GOT3 (cell line): ENCODE measurements at regions not wholly inside any gene's neighbourhood (a gene's known extent, or its start where the extent isn't known, plus 50 kb on each side); places are given as distances from the start of the nearest gene placed in this dataset.

Experiments
- DNase-seq: peaks from one replicate; lab custom pipeline; 2025; ENCODE audit warnings: mixed read lengths; lab: John Stamatoyannopoulos, UW

DNA sequence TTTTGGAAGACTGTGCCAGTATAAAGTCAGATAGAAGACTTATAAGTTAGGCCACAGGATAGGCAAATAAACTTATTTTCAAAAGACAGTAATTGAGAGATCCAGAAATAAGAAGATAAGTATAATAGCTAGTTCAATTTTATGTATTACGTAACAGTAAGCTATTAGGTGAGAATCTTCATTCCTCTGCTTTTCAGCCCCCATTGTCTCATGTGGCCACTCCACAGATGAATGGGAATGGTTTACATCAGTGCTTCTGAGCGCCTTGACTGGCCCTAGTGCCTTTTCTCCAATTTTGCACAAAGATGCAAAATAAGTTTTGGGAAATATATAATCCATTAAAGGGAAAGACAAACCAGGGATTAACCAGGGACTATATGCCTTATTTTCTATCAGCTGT is 550.5 kb downstream of the MMUT start:
- no peak for DNase-seq

DNA sequence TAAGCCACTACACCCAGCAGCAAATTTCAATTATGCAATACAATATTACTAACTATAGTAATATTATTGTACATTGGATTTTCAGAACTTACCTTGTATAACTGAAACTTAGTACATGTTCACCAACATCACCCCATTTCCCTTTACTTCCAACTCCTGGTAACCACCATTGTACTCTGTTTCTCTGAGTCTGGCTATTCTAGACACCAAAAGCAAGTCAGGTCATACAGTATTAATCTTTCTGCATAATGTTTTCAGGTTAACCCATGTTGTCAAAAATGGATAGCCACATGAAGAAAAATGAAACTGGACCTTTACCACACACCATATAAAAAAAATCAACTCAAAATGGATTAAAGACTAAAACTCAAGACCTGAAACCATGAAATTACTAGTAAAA is 558.2 kb downstream of the MMUT start:
- DNase-seq, result no peak

DNA sequence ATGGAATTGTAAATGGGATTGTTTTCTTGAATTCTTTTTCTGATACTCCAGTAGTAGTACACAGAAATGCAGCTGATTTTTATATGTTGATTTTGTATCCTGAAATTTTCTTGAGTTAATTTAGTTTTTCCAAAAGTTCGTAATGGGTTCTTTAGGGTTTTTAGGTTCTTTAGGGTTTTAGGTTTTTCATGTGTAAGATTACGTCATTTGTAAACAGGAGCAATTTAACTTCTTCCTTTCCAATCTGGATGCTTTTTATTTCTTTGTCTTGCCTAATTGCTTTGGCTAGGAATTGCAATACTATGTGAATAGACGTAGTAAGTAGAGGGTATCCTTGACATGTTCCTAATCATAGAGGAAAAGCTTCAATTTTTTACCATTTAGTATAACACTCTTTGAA is 568.6 kb downstream of the MMUT start:
- DNase-seq, result no peak

DNA sequence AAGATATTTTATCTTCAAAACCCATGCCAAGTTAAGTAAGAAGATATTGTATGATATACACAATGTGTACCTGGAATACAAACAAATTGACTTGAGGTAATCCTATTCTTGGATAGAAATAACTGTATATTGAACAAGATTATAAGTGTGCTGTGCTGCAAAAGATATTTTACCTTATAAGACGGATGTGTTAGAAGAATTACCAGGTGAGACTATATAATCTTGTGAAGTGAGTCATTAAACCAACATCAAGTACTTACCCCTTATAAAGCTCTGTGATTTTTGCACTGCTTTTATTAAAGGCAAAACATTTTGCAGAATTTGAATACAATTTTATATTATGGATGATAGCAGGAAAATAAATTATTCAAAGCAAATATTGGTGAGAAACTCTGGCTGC is 570.0 kb downstream of the MMUT start:
- no peak for DNase-seq

DNA sequence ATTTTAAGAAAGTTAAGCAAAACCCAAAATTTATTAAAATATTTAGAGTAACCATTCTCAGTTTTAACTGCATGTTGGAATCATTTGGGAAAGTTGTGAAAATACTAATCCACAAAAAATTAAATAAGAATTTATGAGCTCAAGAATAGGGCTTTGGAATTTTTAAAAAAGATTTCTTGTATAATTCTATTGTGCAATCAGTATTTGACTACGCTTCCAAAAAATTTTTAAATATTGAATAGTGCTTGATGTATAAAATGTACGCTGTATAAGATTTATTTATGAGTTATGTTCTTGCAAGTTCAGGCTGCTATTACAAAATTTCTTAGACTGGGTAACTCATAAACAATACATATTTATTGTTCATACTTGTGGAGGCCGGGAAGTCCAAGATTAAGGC is 571.7 kb downstream of the MMUT start:
- no peak for DNase-seq

DNA sequence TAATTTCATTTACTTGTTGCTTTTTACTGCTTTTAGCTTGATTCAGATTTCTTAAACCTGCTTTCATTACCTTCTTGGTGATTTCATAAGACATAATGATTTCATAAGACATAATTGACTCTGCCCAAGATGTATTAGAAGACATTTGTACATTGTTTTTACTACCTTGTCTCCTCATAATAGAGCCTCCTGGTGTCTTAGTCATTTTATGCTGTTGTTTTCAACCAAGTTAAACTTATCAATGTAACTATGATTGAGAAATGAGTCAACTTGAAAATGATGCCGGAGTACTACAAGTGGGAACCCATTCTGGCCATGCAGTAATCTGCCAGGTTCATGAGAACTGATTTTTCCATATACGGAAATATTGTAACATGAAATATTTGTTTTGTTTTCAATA is 573.6 kb downstream of the MMUT start:
- DNase-seq, result no peak

DNA sequence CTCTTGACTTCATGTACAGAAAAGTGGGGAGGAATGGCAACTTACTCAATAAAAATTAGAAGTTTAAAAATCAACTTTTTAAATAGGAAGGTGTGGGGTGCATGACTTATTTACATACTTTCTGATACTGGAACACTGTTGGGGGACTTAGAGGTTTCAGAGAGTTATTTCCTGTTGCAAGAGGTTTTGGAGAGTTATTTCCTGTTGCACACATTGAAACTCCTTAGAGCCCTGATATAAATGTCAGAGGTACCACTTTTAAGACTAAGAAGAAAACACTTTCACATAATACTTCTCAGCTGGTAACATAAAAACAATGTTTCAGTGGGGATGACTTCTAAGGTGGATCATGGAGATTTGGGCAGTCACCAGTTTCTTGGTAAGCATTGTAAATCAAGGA is 579.9 kb downstream of the MMUT start:
- no peak for DNase-seq

DNA sequence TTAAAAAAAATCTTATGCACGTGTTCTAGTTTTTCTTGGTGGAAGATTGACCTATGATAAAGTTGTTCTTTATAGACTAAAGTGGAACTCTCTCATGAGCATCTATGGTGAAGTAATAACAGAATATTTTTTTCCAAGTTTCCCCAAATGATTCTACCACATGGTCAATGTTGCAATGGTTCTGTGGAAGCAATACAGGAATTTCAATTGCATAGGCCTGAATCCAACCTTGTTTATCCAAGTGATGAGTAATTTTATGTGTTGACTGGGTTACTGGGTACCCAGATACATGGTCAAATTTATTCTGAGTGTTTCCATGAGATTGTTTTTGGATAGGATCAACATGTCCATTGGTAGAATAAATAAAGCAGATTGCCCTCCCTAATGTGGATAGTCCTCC is 581.5 kb downstream of the MMUT start:
- no peak for DNase-seq

DNA sequence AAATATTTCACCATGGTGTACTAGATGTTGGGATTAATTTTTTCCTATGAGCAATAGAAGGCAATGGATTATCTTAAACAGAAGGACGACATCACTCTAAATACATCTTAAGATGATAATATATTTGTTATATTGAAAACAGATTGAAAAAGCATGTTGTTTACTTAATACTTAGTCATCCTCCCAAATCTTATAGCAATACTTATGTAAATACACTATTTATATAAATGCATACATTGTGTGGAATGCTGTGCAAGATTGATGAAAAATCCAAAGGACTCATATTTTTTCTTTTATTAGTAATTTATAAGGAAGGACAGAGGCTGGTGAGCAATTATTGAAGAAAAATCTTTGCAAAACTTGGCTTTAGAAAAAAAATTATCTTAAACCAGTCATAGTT is 593.5 kb downstream of the MMUT start:
- DNase-seq, result no peak

DNA sequence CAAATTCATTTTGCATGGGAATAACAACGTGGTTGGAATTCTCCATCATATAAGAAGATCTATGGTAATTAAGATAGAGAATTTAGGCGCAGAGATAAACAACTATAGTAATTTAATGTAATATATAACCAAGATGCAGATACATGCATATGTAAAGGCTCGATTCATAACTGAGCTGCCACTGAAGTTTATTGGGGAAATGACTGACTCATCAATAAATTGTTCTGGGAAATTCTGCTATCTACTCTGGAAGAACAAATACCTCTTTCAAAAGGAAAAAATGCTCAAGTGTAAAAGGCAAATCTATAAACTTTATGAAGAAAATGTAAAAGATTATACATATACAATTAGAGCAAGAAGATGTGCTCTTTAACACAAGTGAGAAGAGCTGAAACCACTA is 596.4 kb downstream of the MMUT start:
- DNase-seq, result no peak

DNA sequence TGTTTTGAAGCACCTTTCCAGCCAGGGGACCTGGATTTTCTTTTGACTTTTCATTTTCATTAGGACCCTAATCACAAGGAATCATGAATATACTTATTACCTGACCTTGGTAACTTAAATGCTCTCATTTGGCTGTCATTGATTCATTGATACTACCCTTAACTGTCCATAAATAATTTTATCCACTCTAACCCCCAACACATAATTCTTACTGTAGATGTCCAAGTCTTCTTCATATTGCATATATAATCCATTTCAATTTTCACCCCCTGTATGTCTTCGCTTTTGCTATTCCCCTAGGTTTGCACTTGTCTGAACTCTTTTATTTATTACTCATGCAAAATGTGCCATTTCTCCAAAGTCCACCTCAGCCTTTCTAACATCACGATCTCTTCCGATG is 602.9 kb downstream of the MMUT start:
- DNase-seq, result no peak

DNA sequence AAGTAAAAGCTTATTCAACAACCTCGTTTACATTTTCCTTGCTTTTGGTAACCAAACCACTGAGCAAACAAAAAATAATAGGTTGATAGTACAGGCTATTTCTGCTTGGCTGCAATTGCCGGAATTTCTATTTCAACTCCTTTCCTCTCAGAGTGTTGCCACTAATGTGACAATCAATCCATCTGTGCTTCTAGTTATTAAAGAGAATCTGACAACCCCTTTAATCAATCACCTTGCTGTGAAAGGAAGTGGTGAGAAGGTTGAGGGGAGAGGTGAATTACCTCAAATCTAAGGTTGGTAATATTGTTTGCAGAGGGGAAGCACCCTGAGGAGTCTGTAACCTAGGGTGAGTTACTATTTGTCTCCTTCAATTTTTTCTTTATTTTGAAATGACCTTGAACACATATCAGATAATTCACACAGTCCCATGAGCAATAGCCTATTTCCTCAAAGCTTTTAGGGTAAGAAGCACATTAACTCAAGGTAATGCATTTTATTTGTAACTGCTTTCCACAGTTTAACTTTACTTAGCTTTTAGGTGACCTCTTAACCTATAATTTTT is 603.4 kb downstream of the MMUT start:
- DNase-seq, result no peak

DNA sequence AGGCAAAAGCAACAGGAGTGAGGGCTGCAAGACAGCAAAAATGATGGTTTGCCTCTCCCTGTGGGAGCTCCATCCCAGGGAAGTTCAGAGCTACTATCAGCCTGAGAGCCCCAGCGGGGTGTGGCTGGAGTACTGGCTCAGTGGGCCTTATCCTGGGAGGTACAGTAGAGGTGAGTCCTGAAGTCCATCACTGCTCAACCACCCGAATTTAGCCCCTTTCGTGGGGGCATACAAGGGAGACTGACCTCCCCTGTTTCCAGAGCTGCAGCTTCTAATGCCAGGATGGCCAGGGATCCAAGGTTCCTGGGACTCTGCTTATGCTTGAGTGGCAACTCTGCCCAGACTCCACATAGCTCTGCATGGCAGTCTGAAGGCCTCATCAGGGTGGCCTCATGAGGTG is 617.8 kb downstream of the MMUT start:
- no peak for DNase-seq

DNA sequence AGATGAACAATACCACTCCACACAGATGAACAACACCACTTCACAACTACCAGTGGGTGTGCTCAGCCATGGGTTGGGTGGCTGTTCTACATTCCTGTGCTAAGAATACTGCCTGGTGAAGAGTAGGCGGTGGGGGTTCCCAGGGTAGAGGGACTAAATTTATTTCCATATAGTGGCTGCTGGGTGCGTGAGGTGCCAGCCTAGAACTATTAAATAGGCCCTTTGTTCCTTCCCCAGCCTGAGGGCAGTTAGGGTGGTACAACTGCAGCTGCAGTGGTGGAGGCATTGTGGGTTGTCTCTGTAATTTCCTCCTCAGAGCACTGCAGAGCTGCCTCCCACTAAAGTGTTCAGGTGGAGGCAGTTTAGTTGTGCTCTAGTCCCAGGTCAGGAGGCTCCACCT is 618.4 kb downstream of the MMUT start:
- no peak for DNase-seq

DNA sequence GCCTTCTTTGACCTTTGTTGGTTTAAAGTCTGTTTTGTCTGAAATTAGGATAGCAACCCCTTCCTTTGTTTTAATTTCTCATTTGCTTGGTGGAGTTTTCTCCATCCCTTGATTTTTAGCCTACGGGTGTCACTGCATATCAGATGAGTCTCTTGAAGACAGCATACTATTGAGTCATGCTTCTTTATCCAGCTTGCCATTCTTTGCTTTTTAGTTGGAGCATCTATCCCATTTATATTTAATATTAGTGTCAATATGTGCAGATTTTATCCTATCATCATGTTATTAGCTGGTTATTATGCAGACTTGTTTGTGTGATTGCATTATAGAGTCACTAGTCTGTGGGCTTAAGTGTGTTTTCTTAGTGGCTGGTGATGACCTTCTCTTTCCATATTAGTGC is 622.2 kb downstream of the MMUT start:
- DNase-seq, result no peak

DNA sequence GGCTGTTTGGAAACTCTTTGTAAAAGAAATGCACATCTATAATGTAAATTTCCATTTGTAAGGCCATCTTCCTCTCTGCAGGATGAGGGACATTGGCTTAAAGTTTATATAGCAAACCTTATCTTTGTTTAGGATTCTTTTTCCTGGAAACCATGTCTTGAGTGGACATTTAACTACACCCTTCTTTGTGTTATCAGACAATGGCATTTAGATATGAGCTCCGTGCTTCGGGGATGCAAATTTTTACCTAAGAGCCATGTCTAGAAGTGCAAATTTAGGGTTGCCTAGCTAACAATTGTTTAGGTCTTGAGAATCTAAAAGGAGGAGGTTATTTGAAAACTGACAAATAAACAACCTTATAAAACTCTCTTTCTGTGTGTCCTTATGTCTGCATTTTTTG is 623.8 kb downstream of the MMUT start:
- DNase-seq, result no peak

DNA sequence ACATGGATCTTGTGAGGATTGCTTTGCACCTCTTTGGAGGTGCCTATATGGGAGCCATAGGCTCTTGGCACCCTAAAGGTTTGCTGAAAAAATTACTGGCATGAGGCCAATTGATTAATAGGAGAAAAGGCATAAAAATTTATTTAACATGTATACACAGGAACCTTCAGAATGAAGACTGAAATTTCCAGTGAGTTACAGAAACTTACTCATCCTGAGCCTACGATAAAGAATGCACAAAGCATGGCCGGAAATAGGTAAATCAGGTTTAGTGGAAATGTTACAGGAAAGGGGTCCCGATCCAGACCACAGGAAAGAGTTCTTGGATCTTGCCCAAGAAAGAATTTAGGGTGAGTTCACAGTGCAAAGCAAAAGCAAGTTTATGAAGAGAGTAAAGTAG is 625.3 kb downstream of the MMUT start:
- DNase-seq, result no peak

DNA sequence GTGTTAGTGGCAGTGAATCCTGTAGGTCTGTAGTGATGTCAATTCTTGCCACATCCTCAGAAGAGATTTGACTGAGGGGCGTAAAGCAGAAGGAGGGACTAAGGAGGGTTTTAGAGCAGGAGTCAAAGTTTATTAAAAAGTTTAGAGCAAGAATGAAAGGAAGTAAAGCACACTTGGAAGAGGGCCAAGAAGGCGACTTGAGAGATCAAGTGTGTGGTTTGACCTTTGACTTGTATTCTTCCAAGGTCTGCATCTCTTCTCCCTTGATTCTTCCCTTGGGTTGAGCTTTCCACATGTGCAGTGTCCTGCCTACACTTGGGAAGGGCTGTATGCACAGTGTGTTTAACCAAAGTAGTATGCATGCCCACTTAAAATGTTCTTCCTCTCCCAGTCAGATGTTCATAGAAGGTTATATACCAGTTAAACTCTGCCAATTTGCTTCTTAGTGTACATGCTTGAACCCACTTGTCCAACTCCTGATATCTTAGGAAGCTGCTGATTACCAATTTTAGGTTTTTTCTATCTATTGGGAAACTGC is 627.6 kb downstream of the MMUT start:
- no peak for DNase-seq

DNA sequence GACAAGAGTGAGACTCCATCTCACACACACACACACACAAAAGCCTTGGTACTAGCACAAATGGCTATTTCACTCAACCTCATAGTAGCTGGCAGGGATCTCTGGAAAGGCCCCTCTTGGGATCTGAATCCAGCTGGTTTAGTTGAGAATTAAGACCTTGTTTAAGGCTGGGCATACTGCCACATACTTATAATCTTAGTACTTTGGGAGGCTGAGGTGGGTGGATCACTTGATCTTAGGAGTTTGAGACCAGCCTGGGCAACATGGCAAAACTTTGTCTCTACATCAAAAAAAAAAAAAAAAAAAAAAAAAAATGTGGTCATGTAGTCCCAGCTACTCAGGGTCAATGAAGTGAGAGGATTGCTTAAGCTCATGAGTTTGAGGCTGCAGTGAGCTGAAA is 628.3 kb downstream of the MMUT start:
- DNase-seq, result no peak

DNA sequence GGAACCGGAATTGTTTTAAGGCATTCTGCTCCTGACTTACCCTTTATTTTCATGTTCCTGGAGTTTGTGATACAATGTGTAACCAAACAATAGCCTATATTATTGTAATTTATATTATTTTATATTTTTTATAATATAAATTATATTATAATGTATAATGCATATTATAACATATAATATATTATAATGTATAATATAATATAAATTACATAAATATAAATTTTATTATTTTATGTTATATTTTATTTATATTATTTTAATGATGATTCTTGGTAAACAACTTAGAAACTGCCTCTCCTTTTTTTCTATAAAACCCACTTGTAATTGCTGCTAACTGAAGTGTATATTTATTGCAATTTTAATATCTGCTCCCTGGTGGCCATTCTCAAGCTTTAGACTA is 629.1 kb downstream of the MMUT start:
- no peak for DNase-seq

DNA sequence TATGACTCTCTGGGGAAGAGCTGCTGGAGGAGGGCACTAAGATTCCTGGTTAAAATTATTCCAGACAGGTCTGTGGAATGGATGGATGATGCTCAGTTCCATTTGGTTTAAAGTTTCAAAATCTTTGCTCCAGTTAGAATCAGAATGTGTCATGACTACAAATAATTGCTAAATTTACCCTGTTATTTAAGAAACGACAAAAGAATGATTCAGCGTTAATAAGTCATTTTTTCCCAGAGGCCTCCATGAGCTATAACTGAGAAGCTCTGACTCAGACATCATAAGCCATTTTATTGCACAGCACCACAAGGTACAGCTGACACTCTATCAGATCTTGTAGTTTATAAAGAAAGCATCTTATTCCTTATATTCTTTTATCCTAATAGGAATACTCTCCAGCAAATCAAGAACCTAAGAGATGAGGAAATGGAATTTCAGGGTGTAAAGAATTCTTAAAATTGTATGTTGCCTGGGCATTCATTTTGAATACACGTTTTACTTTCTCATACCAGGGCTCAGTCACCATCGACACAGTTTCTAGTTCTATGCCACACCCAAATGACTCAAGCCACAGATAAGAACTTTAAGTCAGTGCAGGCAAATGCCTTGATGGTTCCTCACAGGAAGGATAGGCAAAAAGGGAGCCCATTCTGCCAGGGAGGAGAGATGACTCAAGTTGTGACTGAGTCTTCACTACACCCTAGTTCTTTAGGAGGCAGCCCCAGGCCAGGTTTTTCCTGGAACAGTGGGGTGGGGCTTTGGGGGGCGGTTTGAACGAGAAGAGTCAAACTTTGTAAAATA is 636.0 kb downstream of the MMUT start:
- peak; percentile 5 for DNase-seq

DNA sequence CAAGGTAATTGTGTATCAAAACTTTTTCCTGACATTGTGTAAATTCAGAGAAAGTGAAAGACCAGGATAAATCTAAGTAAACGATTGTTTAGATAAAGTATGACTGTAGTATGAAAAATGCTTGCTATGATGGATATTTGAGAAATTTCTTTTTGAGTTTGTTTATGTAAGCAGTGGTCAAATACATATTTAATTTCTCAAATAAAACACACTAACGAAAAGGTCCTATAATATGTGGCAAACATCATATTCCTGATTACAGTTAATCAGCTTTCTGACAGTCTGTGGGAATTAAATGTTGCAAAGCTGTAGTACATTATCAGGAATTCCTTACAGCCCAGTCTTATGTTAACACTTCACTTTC is 636.9 kb downstream of the MMUT start:
- no peak for DNase-seq

DNA sequence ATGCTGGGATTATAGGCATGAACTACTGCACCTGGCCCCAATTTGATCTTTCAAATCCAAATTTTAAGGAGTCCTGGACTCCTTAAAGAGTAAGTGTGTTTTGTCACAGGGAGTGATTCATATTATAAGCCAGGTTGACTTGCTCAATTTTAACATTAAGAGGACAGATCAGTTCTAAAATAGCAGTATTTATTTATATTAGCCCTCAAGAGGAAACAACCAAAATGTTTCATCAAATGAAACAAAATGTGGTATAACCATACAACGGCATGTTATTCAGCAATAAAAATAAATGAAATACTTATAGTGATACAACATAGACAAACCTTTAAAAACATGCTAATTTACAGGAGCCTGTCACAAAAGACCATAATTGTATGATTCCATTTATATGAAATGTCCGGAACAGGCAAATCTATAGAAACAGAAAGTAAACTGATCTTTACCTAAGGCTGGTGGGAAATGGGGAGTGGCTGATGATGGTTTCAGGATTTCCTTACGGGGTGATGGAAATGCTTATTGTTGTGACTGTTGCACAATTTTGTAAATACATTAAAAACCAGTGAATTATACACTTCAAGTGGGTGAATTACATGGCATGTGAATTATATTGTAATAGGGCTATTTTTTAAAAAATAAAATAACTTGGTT is 637.4 kb downstream of the MMUT start:
- DNase-seq, result no peak

DNA sequence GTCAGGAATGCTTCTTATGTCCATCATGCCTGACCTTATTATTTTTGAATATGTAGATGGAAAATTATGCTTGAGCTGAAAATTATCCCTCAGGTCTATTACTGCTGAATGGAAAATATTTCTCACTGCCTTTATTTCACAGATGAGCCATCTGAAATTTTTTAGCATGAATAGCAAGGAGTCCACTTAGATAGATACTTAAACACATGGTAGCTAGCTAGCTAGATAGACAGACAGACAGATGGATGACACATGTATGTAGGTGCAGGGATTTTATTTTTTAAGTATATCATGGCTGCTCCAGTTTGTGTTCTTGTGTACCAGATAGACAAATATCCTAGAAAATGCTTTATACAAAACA is 645.0 kb downstream of the MMUT start:
- no peak for DNase-seq
